ENCODE measurements at regions not wholly inside any gene's neighbourhood (a gene's known extent, or its start where the extent isn't known, plus 50 kb on each side); places are given as distances from the start of the nearest gene placed in this dataset.

- Histone ChIP-seq H3K4me1 (ENCODE audit: low read depth, poor library complexity, severe bottlenecking) (no peaks in the 10 kb centered on the region), H2AFZ (ENCODE audit: low read depth) (no peak overlapping the region), H3K27me3 (ENCODE audit: insufficient read depth, low read depth) (no peaks in the 10 kb centered on the region), H3K36me3 (ENCODE audit: insufficient read depth) (no peaks in the 10 kb centered on the region), H3K4me3 (IDR thresholded peaks at IDR 0.05; ENCODE audit: insufficient read depth, low read depth, low read length) (no peak overlapping the region), H3K79me2 (ENCODE audit: insufficient read depth, low read depth) (no peaks in the 10 kb centered on the region), H3K27ac (no peak overlapping the region), H3K4me2 (no peak overlapping the region), H3K9ac (no peak overlapping the region), H4K20me1 (ENCODE audit: insufficient read depth) (no peaks in the 10 kb centered on the region)
- no peak for TF ChIP-seq CTCF (conservative IDR thresholded peaks at IDR 0.05; ENCODE audit: low read depth, low read length)
These were observed 50.8 kb upstream of the SMIM36 start for GRCh38 chr17:55561973-55562495.

- H3K9ac ChIP-seq = no peak overlapping the region
- H2AFZ ChIP-seq (ENCODE audit: low read depth) = no peak overlapping the region
- no peaks in the 10 kb centered on the region for H3K36me3 ChIP-seq (ENCODE audit: insufficient read depth)
- H3K4me2 ChIP-seq = no peak overlapping the region
- no peaks in the 10 kb centered on the region for H3K79me2 ChIP-seq (ENCODE audit: insufficient read depth, low read depth)
- no peaks in the 10 kb centered on the region for H3K4me1 ChIP-seq (ENCODE audit: low read depth, poor library complexity, severe bottlenecking)
- no peaks in the 10 kb centered on the region for H4K20me1 ChIP-seq (ENCODE audit: insufficient read depth)
- no peak overlapping the region for H3K27ac ChIP-seq
- no peak for TF ChIP-seq CTCF (conservative IDR thresholded peaks at IDR 0.05; ENCODE audit: low read depth, low read length)
- H3K4me3 ChIP-seq (IDR thresholded peaks at IDR 0.05; ENCODE audit: insufficient read depth, low read depth, low read length) = no peak overlapping the region
- no peaks in the 10 kb centered on the region for H3K27me3 ChIP-seq (ENCODE audit: insufficient read depth, low read depth)
These were observed 50.2 kb upstream of the SMIM36 start for GRCh38 chr17:55561316-55561972.
